DOHH2 (cell line): ENCODE measurements at regions not wholly inside any gene's neighbourhood (a gene's known extent, or its start where the extent isn't known, plus 50 kb on each side); places are given as distances from the start of the nearest gene placed in this dataset.

Experiments
- H3F3A ChIP-seq: fragments of 200-600 bp; sonication (generic), shearing (Covaris generic); 2 replicates; pipeline ENCODE4 v1.6.0; 2016; ENCODE audit warnings: antibody characterized with exemption, mild to moderate bottlenecking; ENCODE audit not compliant: control insufficient read depth, insufficient read depth
- H3K27ac ChIP-seq: fragments of 200-600 bp; sonication (generic); 2 replicates; pipeline ENCODE4 v1.5.1; 2014; ENCODE audit warnings: low read depth, mild to moderate bottlenecking, low read length, moderate library complexity
- H3K27me3 ChIP-seq: fragments of 200-600 bp; sonication (generic); 2 replicates; pipeline ENCODE4 v1.6.1; 2014; ENCODE audit warnings: mild to moderate bottlenecking, low read length, mixed read lengths; ENCODE audit not compliant: control insufficient read depth
- H3K36me3 ChIP-seq: fragments of 200-600 bp; sonication (generic); 2 replicates; pipeline ENCODE4 v1.6.1; 2014; ENCODE audit warnings: mild to moderate bottlenecking, low read length, moderate library complexity, mixed read lengths; ENCODE audit not compliant: control insufficient read depth
- H3K4me1 ChIP-seq: fragments of 200-600 bp; sonication (generic); 2 replicates; pipeline ENCODE4 v1.6.1; 2014; ENCODE audit warnings: mild to moderate bottlenecking, low read length, mixed read lengths; ENCODE audit not compliant: control insufficient read depth
- H3K4me2 ChIP-seq: fragments of 200-600 bp; sonication (generic); 2 replicates; pipeline ENCODE4 v1.6.0; 2014; ENCODE audit warnings: mild to moderate bottlenecking, low read length, moderate library complexity
- H3K4me3 ChIP-seq: fragments of 200-600 bp; sonication (generic); 2 replicates; pipeline ENCODE4 v1.5.1; 2014; ENCODE audit warnings: mild to moderate bottlenecking, low read length, mixed read lengths
- H3K79me2 ChIP-seq: fragments of 200-600 bp; sonication (generic); 2 replicates; pipeline ENCODE4 v1.6.1; 2014; ENCODE audit warnings: mild to moderate bottlenecking, low read length, mixed read lengths; ENCODE audit not compliant: control insufficient read depth
- H3K9me2 ChIP-seq: fragments of 200-600 bp; sonication (generic); replicated peaks from 2 replicates; pipeline ENCODE4 v1.6.1; 2014; ENCODE audit warnings: mild to moderate bottlenecking, low read length, mixed read lengths; ENCODE audit not compliant: control insufficient read depth
- H3K9me3 ChIP-seq: fragments of 200-600 bp; sonication (generic); 2 replicates; pipeline ENCODE4 v1.6.1; 2014; ENCODE audit warnings: antibody characterized with exemption, low read length, mixed read lengths; ENCODE audit not compliant: control insufficient read depth, insufficient read depth
- H4K20me1 ChIP-seq: fragments of 200-600 bp; sonication (generic); 2 replicates; pipeline ENCODE4 v1.6.0; 2014; ENCODE audit warnings: low read depth, mild to moderate bottlenecking, antibody characterized with exemption, low read length, moderate library complexity; ENCODE audit not compliant: control insufficient read depth, insufficient read depth
- EZH2phosphoT487 ChIP-seq: fragments of 200-600 bp; sonication (generic); IDR thresholded peaks from 2 replicates; pipeline ENCODE4 v1.6.1; 2017; ENCODE audit warnings: borderline replicate concordance, mild to moderate bottlenecking, antibody characterized with exemption, low read length, moderate library complexity, mixed read lengths
- TF ChIP-seq, protein P1 (sequence below): fragments of 200-600 bp; sonication (generic); IDR thresholded peaks from one replicate; pipeline ENCODE4 v1.5.1; 2014; ENCODE audit warnings: antibody characterized with exemption, mild to moderate bottlenecking, low read depth, low read length; ENCODE audit not compliant: poor library complexity, severe bottlenecking

DNA sequence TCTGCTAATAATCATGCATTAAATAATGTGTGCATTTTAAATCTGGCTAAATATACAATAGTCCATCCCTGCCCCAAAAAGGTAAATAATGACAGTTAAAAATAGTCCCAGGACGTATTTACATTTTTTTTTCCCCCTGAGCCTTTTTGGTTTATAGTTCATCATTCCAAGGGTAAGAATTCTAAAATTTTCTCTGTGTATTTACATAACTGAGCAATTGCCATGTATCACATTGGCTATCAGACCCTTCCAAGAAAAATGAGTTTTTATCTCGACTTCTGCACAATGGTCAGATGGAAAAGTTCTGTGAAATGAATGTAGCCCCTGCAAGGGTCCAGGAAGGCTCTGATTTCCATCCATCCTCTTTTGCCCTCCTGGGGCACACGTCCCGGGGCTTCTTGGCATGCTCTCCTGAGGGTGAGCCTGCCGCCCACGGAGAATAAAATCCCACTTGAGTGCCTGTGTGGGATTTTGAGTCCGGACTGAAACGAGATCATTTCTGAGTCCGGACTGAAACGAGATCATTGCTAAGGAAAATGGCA lies 94.1 kb upstream of the ANO1 start:
- no peak overlapping the region for H3K4me3 ChIP-seq
- H3K27ac ChIP-seq: no peak overlapping the region
- peaks cover 19% of the 10 kb centered on the region for H3K27me3 ChIP-seq
- no peaks in the 10 kb centered on the region for H3K36me3 ChIP-seq
- no peak for TF ChIP-seq EZH2phosphoT487
- TF ChIP-seq, protein P1, sequence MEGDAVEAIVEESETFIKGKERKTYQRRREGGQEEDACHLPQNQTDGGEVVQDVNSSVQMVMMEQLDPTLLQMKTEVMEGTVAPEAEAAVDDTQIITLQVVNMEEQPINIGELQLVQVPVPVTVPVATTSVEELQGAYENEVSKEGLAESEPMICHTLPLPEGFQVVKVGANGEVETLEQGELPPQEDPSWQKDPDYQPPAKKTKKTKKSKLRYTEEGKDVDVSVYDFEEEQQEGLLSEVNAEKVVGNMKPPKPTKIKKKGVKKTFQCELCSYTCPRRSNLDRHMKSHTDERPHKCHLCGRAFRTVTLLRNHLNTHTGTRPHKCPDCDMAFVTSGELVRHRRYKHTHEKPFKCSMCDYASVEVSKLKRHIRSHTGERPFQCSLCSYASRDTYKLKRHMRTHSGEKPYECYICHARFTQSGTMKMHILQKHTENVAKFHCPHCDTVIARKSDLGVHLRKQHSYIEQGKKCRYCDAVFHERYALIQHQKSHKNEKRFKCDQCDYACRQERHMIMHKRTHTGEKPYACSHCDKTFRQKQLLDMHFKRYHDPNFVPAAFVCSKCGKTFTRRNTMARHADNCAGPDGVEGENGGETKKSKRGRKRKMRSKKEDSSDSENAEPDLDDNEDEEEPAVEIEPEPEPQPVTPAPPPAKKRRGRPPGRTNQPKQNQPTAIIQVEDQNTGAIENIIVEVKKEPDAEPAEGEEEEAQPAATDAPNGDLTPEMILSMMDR: no peak
- peaks cover 4% of the 10 kb centered on the region; the same call in 1 of the 2 replicates for H3K4me1 ChIP-seq
- H3K79me2 ChIP-seq: no peaks in the 10 kb centered on the region
- H3K9me2 ChIP-seq: no peaks in the 10 kb centered on the region
- H3K9me3 ChIP-seq: no peaks in the 10 kb centered on the region
- H3K4me2 ChIP-seq: no peak overlapping the region
- H4K20me1 ChIP-seq: no peaks in the 10 kb centered on the region
- H3F3A ChIP-seq: no peaks in the 10 kb centered on the region

GRCh38 chr11:69984457-69985261 lies 93.5 kb upstream of the ANO1 start:
- Histone ChIP-seq H3K4me2 (no peak overlapping the region), H3K4me1 (peaks cover 4% of the 10 kb centered on the region; the same call in 1 of the 2 replicates), H3K9me3 (no peaks in the 10 kb centered on the region), H3K79me2 (no peaks in the 10 kb centered on the region), H3F3A (no peaks in the 10 kb centered on the region), H3K27ac (no peak overlapping the region), H3K36me3 (no peaks in the 10 kb centered on the region), H4K20me1 (no peaks in the 10 kb centered on the region), H3K4me3 (no peak overlapping the region), H3K27me3 (peaks cover 19% of the 10 kb centered on the region), H3K9me2 (no peaks in the 10 kb centered on the region)
- TF ChIP-seq, protein P1: no peak
- no peak for TF ChIP-seq EZH2phosphoT487

GRCh38 chr11:69985331-69985640 lies 92.8 kb upstream of the ANO1 start:
- Histone ChIP-seq H3F3A (no peaks in the 10 kb centered on the region), H3K9me2 (no peaks in the 10 kb centered on the region), H3K4me1 (peaks cover 4% of the 10 kb centered on the region; the same call in 1 of the 2 replicates), H3K27ac (no peak overlapping the region), H3K4me2 (no peak overlapping the region), H4K20me1 (no peaks in the 10 kb centered on the region), H3K27me3 (peaks cover 19% of the 10 kb centered on the region), H3K79me2 (no peaks in the 10 kb centered on the region), H3K9me3 (no peaks in the 10 kb centered on the region), H3K36me3 (no peaks in the 10 kb centered on the region), H3K4me3 (no peak overlapping the region)
- TF ChIP-seq, protein P1: no peak
- TF ChIP-seq EZH2phosphoT487: no peak
